ENCODE measurements at regions not wholly inside any gene's neighbourhood (a gene's known extent, or its start where the extent isn't known, plus 50 kb on each side); places are given as distances from the start of the nearest gene placed in this dataset.

DNA sequence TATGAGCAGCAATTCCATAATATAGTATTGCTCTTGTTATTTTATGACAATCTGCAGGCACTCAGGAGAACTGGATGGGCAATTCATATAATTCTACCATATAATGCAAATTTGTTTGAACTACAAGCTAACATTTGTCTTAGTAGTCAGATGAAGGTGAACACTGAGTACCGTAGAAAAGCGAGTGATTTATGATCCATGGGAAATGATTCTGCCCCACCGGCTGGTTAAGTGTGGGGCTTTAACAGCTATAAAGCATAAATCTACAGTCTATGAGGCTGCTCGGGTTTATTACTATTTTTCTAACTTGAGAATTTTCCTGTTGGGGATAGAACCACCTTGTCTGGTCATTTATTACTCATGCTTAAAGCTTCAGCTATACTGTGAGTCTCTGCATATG lies 275.5 kb downstream of the PCDH10 start:
- TF ChIP-seq ZFX (IDR thresholded peaks at IDR 0.05) = no peak
- TF ChIP-seq, protein P1, sequence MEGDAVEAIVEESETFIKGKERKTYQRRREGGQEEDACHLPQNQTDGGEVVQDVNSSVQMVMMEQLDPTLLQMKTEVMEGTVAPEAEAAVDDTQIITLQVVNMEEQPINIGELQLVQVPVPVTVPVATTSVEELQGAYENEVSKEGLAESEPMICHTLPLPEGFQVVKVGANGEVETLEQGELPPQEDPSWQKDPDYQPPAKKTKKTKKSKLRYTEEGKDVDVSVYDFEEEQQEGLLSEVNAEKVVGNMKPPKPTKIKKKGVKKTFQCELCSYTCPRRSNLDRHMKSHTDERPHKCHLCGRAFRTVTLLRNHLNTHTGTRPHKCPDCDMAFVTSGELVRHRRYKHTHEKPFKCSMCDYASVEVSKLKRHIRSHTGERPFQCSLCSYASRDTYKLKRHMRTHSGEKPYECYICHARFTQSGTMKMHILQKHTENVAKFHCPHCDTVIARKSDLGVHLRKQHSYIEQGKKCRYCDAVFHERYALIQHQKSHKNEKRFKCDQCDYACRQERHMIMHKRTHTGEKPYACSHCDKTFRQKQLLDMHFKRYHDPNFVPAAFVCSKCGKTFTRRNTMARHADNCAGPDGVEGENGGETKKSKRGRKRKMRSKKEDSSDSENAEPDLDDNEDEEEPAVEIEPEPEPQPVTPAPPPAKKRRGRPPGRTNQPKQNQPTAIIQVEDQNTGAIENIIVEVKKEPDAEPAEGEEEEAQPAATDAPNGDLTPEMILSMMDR (conservative IDR thresholded peaks at IDR 0.05) = no peak
- H3K27ac ChIP-seq = no peak overlapping the region

- H3K27ac ChIP-seq = no peak overlapping the region
- TF ChIP-seq, protein P1 (conservative IDR thresholded peaks at IDR 0.05) = no peak
- TF ChIP-seq ZFX (IDR thresholded peaks at IDR 0.05) = no peak
Measured at GRCh38 chr4:133403913-133404312, 254.8 kb downstream of the PCDH10 start.

- TF ChIP-seq, protein P1 (conservative IDR thresholded peaks at IDR 0.05) = no peak
- TF ChIP-seq ZFX (IDR thresholded peaks at IDR 0.05) = no peak
- H3K27ac ChIP-seq = no peak overlapping the region
Measured at GRCh38 chr4:133402616-133403015, 253.5 kb downstream of the PCDH10 start.

GRCh38 chr4:133394971-133395627 lies 246.0 kb downstream of the PCDH10 start:
- no peak for TF ChIP-seq ZFX (IDR thresholded peaks at IDR 0.05)
- TF ChIP-seq, protein P1 (conservative IDR thresholded peaks at IDR 0.05) = no peak
- H3K27ac ChIP-seq = no peak overlapping the region

- TF ChIP-seq, protein P1 (conservative IDR thresholded peaks at IDR 0.05) = no peak
- TF ChIP-seq ZFX (IDR thresholded peaks at IDR 0.05) = no peak
- no peak overlapping the region for H3K27ac ChIP-seq
Measured at GRCh38 chr4:133390198-133390855, 241.2 kb downstream of the PCDH10 start.

- no peak for TF ChIP-seq ZFX (IDR thresholded peaks at IDR 0.05)
- TF ChIP-seq, protein P1 (conservative IDR thresholded peaks at IDR 0.05) = no peak
- no peak overlapping the region for H3K27ac ChIP-seq
Measured at GRCh38 chr4:133389029-133389428, 239.9 kb downstream of the PCDH10 start.

DNA sequence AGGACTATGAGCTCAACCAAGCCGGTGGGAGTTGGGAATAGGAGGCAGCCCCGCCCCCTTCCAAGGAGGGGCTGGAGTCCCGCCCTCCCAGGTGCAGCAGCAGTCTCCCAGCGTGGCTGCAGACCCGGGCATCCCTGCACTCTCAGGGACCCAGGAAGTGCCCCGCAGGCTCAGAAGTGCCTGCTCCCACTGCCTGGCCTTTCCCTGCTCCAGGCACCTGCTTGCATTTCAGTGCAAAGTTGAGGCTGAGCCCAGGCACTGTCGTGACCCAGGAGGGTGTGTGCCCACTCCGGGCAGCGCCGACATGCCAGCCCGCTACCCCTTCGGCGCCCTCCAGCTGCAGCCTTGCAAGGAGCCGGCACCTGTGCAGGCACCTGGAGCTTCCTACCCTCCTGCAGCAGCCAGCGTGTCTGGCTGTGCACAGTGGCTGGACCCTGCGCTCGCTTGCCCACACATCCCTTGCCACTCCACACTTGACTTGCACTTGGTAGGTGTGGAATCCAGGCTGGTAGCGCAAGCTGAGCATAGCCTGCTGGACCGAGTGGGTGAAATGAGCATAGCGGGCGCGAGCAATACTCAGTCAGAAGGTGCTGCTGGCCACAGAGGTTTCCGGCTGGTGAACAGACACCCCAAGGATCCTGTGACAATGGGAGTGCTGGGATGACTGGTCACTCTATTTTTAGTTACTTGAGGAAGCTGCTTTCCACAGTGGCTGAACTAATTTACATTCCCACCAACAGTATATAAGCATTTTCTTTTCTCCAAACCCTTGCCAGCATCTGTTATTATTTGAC lies 236.3 kb downstream of the PCDH10 start:
- no peak overlapping the region for H3K27ac ChIP-seq
- TF ChIP-seq ZFX (IDR thresholded peaks at IDR 0.05) = no peak
- TF ChIP-seq, protein P1 (conservative IDR thresholded peaks at IDR 0.05) = no peak
